CD14-positive monocyte (primary cell): ENCODE measurements at regions not wholly inside any gene's neighbourhood (a gene's known extent, or its start where the extent isn't known, plus 50 kb on each side); places are given as distances from the start of the nearest gene placed in this dataset.

Experiments
- DNase-seq, 3 donors: peaks; one replicate each; pipeline ENCODE4 v3.0.0-alpha.2; 2011 to 2022
- H2AFZ ChIP-seq: 2 replicates; pipeline ENCODE4 v1.6.0; 2012; ENCODE audit warnings: mild to moderate bottlenecking, low read depth, low read length, inconsistent platforms; ENCODE audit not compliant: insufficient read depth, poor library complexity, severe bottlenecking
- H3K27ac ChIP-seq, 2 donors: 1 replicate in 1 of 2; 2 replicates in 1 of 2; pipeline ENCODE4 v1.5.1; 2012 to 2013; ENCODE audit warnings: low read length in 2 of 2, control low read depth in 1 of 2, inconsistent platforms in 1 of 2, low read depth in 1 of 2, mild to moderate bottlenecking in 1 of 2
- H3K27me3 ChIP-seq, 2 donors: one replicate each; pipeline versions ENCODE4 v1.6.0 to v1.6.1; 2011 to 2013; ENCODE audit warnings: low read length in 2 of 2; ENCODE audit not compliant: control insufficient read depth in 2 of 2, insufficient read depth in 2 of 2
- H3K36me3 ChIP-seq, 2 donors: replicated peaks in 1 of 2; 1 replicate in 1 of 2; 2 replicates in 1 of 2; pipeline versions ENCODE4 v1.5.1 to v1.6.1; 2012 to 2013; ENCODE audit warnings: low read length in 2 of 2, control low read depth in 1 of 2, inconsistent platforms in 1 of 2, mild to moderate bottlenecking in 1 of 2; ENCODE audit not compliant: insufficient read depth in 2 of 2, control insufficient read depth in 1 of 2
- H3K4me1 ChIP-seq, 2 donors: 1 replicate in 1 of 2; 2 replicates in 1 of 2; pipeline versions ENCODE4 v1.5.1 to v1.6.1; 2012 to 2013; ENCODE audit warnings: low read length in 2 of 2, control low read depth in 1 of 2, inconsistent platforms in 1 of 2, mild to moderate bottlenecking in 1 of 2, moderate library complexity in 1 of 2; ENCODE audit not compliant: insufficient read depth in 2 of 2, control insufficient read depth in 1 of 2
- H3K4me2 ChIP-seq: replicated peaks from 2 replicates; pipeline ENCODE3; 2012; ENCODE audit warnings: low read length, moderate library complexity, mild to moderate bottlenecking; ENCODE audit not compliant: poor library complexity, severe bottlenecking; ENCODE audit errors: extremely low read depth
- H3K4me3 ChIP-seq, 3 experiments: fragments of 200-600 bp in 1 of 3; sonication (generic) in 1 of 3; replicated peaks in 1 of 3; 1 replicate in 2 of 3; 2 replicates in 1 of 3; pipeline ENCODE4 v1.5.1; 2011 to 2013; ENCODE audit warnings: low read length in 3 of 3, mild to moderate bottlenecking in 3 of 3, control low read depth in 2 of 3, low read depth in 2 of 3, inconsistent platforms in 1 of 3, moderate library complexity in 1 of 3
- H3K79me2 ChIP-seq: 2 replicates; pipeline ENCODE4 v1.6.0; 2012; ENCODE audit warnings: mild to moderate bottlenecking, control low read depth, inconsistent platforms, low read length, moderate library complexity; ENCODE audit not compliant: insufficient read depth
- H3K9ac ChIP-seq: 2 replicates; pipeline ENCODE4 v1.6.0; 2017; ENCODE audit warnings: low read length, mild to moderate bottlenecking; ENCODE audit not compliant: insufficient read depth, poor library complexity, severe bottlenecking
- H3K9me3 ChIP-seq, 2 donors: replicated peaks in 1 of 2; 1 replicate in 1 of 2; 2 replicates in 1 of 2; pipeline versions ENCODE4 v1.5.1 to v1.6.1; 2012 to 2013; ENCODE audit warnings: low read length in 2 of 2, control low read depth in 1 of 2; ENCODE audit not compliant: control insufficient read depth in 1 of 2, insufficient read depth in 1 of 2
- H4K20me1 ChIP-seq: 2 replicates; pipeline ENCODE4 v1.6.0; 2012; ENCODE audit warnings: mild to moderate bottlenecking, low read length, control low read depth, moderate library complexity; ENCODE audit not compliant: insufficient read depth
- H3K27ac Mint-ChIP-seq, 7 donors: one replicate each; pipeline ENCODE4 v1.8.0; 2020; ENCODE audit warnings: mild to moderate bottlenecking in 7 of 7, mixed read lengths in 7 of 7, moderate library complexity in 6 of 7, inconsistent platforms in 2 of 7
- H3K27me3 Mint-ChIP-seq, 3 donors: one replicate each; pipeline ENCODE4 v1.8.0; 2021 to 2022; ENCODE audit warnings: low read depth in 3 of 3, mild to moderate bottlenecking in 3 of 3, mixed read lengths in 3 of 3, moderate library complexity in 3 of 3, inconsistent platforms in 1 of 3
- H3K36me3 Mint-ChIP-seq, 2 donors: one replicate each; pipeline ENCODE4 v1.8.0; 2020; ENCODE audit warnings: mixed read lengths in 2 of 2, inconsistent platforms in 1 of 2, mild to moderate bottlenecking in 1 of 2
- H3K4me1 Mint-ChIP-seq: one replicate; pipeline ENCODE4 v1.8.0; 2020; ENCODE audit warnings: mild to moderate bottlenecking, mixed read lengths
- H3K4me3 Mint-ChIP-seq, 2 donors: one replicate each; pipeline ENCODE4 v1.8.0; 2020; ENCODE audit warnings: mild to moderate bottlenecking in 2 of 2, mixed read lengths in 2 of 2, moderate library complexity in 1 of 2
- H3K9me3 Mint-ChIP-seq, 7 donors: one replicate each; pipeline ENCODE4 v1.8.0; 2020 to 2022; ENCODE audit warnings: mixed read lengths in 7 of 7, mild to moderate bottlenecking in 6 of 7, moderate library complexity in 6 of 7, inconsistent platforms in 2 of 7
- WGBS: methylation state at CpG from one replicate; pipeline ENCODE4 v1.1.5; 2013; ENCODE audit warnings: missing lambda C conversion rate; ENCODE audit not compliant: insufficient coverage; 5-methylcytosine and 5-hydroxymethylcytosine counted together
- intact Hi-C, 2 donors: fragments of 100-400 bp; cut with micrococcal nuclease; formaldehyde crosslinking; loops; one replicate each; pipeline versions ENCODE4 v1.15.0 to v1.15.1; 2023
- TF ChIP-seq, protein P1 (sequence below): fragments of 200-600 bp; IDR thresholded peaks from one replicate; pipeline ENCODE4 v1.8.0; 2022; ENCODE audit warnings: antibody characterized with exemption, mild to moderate bottlenecking

- H2AFZ ChIP-seq = no peak overlapping the region
- Mint-ChIP-seq H3K4me3 (no peak overlapping the region), H3K4me1 (no peaks in the 10 kb centered on the region), H3K36me3 (no peaks in the 10 kb centered on the region), H3K27ac (no peak overlapping the region), H3K9me3 (peaks cover 59 to 83% (median 72%) of the 10 kb centered on the region in 7 donors), H3K27me3 (no peaks in the 10 kb centered on the region)
- H3K4me2 ChIP-seq = no peak overlapping the region
- H3K36me3 ChIP-seq = no peaks in the 10 kb centered on the region
- WGBS = 77% methylated on average over 18 of the region's 21 CpGs
- H3K27ac ChIP-seq = no peak overlapping the region
- H3K27me3 ChIP-seq = no peaks in the 10 kb centered on the region
- no peak overlapping the region for H3K4me3 ChIP-seq
- DNase-seq = no peak
- no peaks in the 10 kb centered on the region for H3K4me1 ChIP-seq
- TF ChIP-seq, protein P1, sequence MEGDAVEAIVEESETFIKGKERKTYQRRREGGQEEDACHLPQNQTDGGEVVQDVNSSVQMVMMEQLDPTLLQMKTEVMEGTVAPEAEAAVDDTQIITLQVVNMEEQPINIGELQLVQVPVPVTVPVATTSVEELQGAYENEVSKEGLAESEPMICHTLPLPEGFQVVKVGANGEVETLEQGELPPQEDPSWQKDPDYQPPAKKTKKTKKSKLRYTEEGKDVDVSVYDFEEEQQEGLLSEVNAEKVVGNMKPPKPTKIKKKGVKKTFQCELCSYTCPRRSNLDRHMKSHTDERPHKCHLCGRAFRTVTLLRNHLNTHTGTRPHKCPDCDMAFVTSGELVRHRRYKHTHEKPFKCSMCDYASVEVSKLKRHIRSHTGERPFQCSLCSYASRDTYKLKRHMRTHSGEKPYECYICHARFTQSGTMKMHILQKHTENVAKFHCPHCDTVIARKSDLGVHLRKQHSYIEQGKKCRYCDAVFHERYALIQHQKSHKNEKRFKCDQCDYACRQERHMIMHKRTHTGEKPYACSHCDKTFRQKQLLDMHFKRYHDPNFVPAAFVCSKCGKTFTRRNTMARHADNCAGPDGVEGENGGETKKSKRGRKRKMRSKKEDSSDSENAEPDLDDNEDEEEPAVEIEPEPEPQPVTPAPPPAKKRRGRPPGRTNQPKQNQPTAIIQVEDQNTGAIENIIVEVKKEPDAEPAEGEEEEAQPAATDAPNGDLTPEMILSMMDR = no peak
- no peaks in the 10 kb centered on the region for H3K79me2 ChIP-seq
- H3K9me3 ChIP-seq = peaks cover 73 to 100% of the 10 kb centered on the region in 2 donors
- H4K20me1 ChIP-seq = no peaks in the 10 kb centered on the region
- intact Hi-C loops = no loop called here
- no peak overlapping the region for H3K9ac ChIP-seq
These were observed 575.5 kb downstream of the ALG10 start for GRCh38 chr12:34597548-34598351.

DNA sequence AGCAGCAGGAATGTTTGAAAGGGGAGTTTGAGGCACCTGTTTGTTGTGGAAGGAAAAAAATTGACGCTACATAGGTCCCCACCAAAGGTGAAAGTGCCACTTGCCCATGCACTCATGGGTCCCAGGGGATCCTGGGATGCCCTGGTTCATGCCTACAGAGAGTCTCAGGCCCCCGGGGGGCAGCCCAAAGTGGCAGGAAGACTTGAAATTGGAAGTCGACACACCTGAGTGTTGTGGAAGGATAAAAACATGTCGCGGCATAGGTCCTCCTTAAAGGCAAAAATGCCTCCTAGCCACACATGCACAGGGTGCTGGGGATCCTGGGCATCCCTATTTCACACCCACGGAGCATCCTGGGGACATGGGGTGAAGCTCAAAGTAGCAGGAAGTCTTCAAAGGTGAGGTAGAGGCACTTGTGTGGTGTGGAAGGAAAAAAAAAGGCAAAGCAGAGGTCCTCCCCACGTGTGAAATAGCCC, 576.1 kb downstream of the ALG10 start:
- Histone ChIP-seq H3K4me3 (peak overlapping the region in 1 of 3 experiments; percentile 17), H2AFZ (no peak overlapping the region), H3K79me2 (no peaks in the 10 kb centered on the region), H3K36me3 (no peaks in the 10 kb centered on the region), H3K4me2 (no peak overlapping the region), H4K20me1 (no peaks in the 10 kb centered on the region), H3K9ac (no peak overlapping the region), H3K27ac (no peak overlapping the region), H3K27me3 (no peaks in the 10 kb centered on the region), H3K4me1 (no peaks in the 10 kb centered on the region), H3K9me3 (peaks cover 80 to 100% of the 10 kb centered on the region in 2 donors)
- Mint-ChIP-seq H3K27ac (no peak overlapping the region), H3K36me3 (no peaks in the 10 kb centered on the region), H3K4me1 (no peaks in the 10 kb centered on the region), H3K4me3 (no peak overlapping the region), H3K27me3 (no peaks in the 10 kb centered on the region), H3K9me3 (peaks cover 65 to 88% (median 77%) of the 10 kb centered on the region in 7 donors)
- no peak for DNase-seq
- intact Hi-C loops = no loop called here
- TF ChIP-seq, protein P1 = no peak
- 57% methylated on average over 3 of the region's 7 CpGs for WGBS
